Parathyroid adenoma (tissue), 2 donors: ENCODE measurements at regions not wholly inside any gene's neighbourhood (a gene's known extent, or its start where the extent isn't known, plus 50 kb on each side); places are given as distances from the start of the nearest gene placed in this dataset.

Source experiments
- H2AFZ ChIP-seq: fragments of 300-600 bp; sonication (generic); one replicate; pipeline ENCODE4 v1.7.0; 2017; ENCODE audit warnings: antibody characterized with exemption, mild to moderate bottlenecking
- H3K27ac ChIP-seq: fragments of 300-600 bp; sonication (generic); one replicate; pipeline ENCODE4 v1.7.0; 2017
- H3K27me3 ChIP-seq: fragments of 300-600 bp; sonication (generic); one replicate; pipeline ENCODE4 v1.7.0; 2017; ENCODE audit warnings: low read length; ENCODE audit not compliant: control insufficient read depth, insufficient read depth
- H3K36me3 ChIP-seq: fragments of 300-600 bp; sonication (generic); one replicate; pipeline ENCODE4 v1.7.0; 2017; ENCODE audit warnings: low read length; ENCODE audit not compliant: control insufficient read depth, insufficient read depth
- H3K4me1 ChIP-seq: fragments of 300-600 bp; sonication (generic); one replicate; pipeline ENCODE4 v1.7.0; 2017; ENCODE audit warnings: control low read depth
- H3K4me2 ChIP-seq: fragments of 300-600 bp; sonication (generic); one replicate; pipeline ENCODE4 v1.7.0; 2017; ENCODE audit warnings: low read length
- H3K4me3 ChIP-seq: fragments of 300-600 bp; sonication (generic); one replicate; pipeline ENCODE4 v1.7.0; 2017; ENCODE audit warnings: low read depth, low read length
- H3K79me2 ChIP-seq: fragments of 300-600 bp; sonication (generic); one replicate; pipeline ENCODE4 v1.7.0; 2017; ENCODE audit warnings: control low read depth
- H3K9ac ChIP-seq: fragments of 300-600 bp; sonication (generic); one replicate; pipeline ENCODE4 v1.7.0; 2017; ENCODE audit warnings: mild to moderate bottlenecking
- H3K9me3 ChIP-seq: fragments of 300-600 bp; sonication (generic); one replicate; pipeline ENCODE4 v1.7.0; 2017; ENCODE audit warnings: low read length; ENCODE audit not compliant: control insufficient read depth
- TF ChIP-seq, protein P1 (sequence below): fragments of 300-600 bp; sonication (generic); IDR thresholded peaks from one replicate; pipeline ENCODE4 v1.7.0; 2017; ENCODE audit warnings: antibody characterized with exemption, mild to moderate bottlenecking
- donor health status: primary hyperparathyroidism.

DNA sequence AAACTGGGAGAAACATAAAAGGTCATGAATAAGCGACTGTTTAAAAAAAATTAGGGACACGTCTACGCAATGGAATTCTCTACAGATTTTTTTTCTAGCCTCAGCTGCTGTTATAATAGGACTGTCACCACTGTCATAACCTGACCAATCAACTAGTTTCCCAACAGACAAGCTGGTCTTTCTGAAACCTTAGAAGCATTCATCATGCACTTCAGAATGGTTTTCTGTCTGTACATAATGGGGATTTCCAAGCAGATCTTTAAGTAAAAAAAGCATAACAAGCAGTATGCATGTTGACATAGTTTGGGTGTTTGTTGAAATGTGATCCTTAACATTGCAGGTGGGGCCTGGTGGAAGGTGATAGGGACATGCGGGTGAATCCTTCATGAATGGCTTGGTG is 58.3 kb upstream of the SEMA6A start:
- Histone ChIP-seq H3K27me3 (no peaks in the 10 kb centered on the region), H3K9ac (no peak overlapping the region), H3K4me2 (peak overlapping the region; percentile 14), H3K36me3 (no peaks in the 10 kb centered on the region), H3K4me1 (peaks cover 4% of the 10 kb centered on the region), H3K4me3 (no peak overlapping the region), H2AFZ (peak overlapping the region; percentile 25), H3K27ac (peak overlapping the region; percentile 22), H3K9me3 (no peaks in the 10 kb centered on the region), H3K79me2 (no peaks in the 10 kb centered on the region)
- TF ChIP-seq, protein P1, sequence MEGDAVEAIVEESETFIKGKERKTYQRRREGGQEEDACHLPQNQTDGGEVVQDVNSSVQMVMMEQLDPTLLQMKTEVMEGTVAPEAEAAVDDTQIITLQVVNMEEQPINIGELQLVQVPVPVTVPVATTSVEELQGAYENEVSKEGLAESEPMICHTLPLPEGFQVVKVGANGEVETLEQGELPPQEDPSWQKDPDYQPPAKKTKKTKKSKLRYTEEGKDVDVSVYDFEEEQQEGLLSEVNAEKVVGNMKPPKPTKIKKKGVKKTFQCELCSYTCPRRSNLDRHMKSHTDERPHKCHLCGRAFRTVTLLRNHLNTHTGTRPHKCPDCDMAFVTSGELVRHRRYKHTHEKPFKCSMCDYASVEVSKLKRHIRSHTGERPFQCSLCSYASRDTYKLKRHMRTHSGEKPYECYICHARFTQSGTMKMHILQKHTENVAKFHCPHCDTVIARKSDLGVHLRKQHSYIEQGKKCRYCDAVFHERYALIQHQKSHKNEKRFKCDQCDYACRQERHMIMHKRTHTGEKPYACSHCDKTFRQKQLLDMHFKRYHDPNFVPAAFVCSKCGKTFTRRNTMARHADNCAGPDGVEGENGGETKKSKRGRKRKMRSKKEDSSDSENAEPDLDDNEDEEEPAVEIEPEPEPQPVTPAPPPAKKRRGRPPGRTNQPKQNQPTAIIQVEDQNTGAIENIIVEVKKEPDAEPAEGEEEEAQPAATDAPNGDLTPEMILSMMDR, result no peak

DNA sequence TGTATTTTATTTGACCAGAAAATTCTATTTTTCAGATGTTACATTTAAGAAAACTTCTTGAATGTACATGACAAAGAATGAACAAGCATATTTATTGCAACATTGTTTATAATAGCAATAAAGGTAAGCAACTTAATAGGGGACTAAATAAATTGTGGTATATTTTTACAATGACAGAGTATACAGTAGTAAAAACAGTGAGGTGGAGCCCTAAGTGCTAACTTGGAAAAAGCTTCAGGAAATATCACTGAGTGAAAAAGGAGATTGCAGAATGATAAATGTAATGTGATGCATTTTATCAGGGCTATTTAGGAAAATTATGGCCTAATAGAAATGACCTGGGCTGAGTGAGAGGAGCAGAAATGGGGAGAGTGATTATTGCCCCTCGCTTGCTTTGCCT is 56.5 kb upstream of the SEMA6A start:
- Histone ChIP-seq H3K27me3 (no peaks in the 10 kb centered on the region), H3K4me2 (no peak overlapping the region), H3K27ac (no peak overlapping the region), H3K4me3 (no peak overlapping the region), H3K4me1 (peaks cover 9% of the 10 kb centered on the region), H3K36me3 (no peaks in the 10 kb centered on the region), H3K79me2 (no peaks in the 10 kb centered on the region), H3K9me3 (no peaks in the 10 kb centered on the region), H2AFZ (no peak overlapping the region), H3K9ac (no peak overlapping the region)
- TF ChIP-seq, protein P1, result no peak

- H3K9ac ChIP-seq, result no peak overlapping the region
- H3K4me1 ChIP-seq, result peaks cover 11% of the 10 kb centered on the region
- H3K9me3 ChIP-seq, result no peaks in the 10 kb centered on the region
- no peaks in the 10 kb centered on the region for H3K36me3 ChIP-seq
- TF ChIP-seq, protein P1, result no peak
- no peaks in the 10 kb centered on the region for H3K79me2 ChIP-seq
- no peak overlapping the region for H3K27ac ChIP-seq
- H2AFZ ChIP-seq, result no peak overlapping the region
- no peak overlapping the region for H3K4me3 ChIP-seq
- H3K4me2 ChIP-seq, result no peak overlapping the region
- no peaks in the 10 kb centered on the region for H3K27me3 ChIP-seq
Measured at GRCh38 chr5:116629168-116629567, 54.5 kb upstream of the SEMA6A start.

DNA sequence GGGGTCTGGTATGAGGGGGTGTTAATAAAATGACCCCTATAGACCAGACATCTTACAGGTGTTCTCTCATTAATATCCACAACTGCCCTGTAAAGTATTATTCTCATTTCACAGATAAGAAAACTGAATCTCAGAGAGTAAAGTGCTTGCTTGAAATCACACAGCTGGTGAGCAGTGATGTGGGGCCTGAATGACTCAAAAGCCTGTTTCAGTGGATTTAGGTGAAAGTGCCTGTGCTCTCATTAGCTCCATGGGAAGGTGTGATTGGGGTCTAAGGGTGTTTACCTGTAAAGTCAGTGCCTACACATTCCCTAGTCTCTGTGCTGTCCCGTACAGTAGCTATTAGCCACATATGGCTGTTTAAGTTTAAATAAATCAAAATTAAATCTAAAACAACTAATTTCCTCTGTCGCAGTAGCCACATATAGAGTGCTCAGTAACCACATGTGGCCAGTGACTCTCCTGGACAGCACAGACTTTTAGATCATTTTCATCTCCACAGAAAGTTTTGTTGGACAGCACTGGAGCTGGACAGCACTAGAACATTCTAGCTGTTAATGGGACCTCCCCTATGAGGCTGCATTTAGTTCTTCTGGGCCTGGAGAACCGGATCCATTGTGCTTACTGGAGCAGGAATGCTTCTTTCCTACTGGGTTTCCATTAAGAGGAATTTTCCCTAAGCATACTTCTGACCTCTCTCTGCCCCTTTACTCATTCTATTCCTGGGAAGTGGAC is 52.5 kb upstream of the SEMA6A start:
- Histone ChIP-seq H3K27me3 (no peaks in the 10 kb centered on the region), H3K4me1 (peaks cover 7% of the 10 kb centered on the region), H3K9ac (no peak overlapping the region), H3K9me3 (no peaks in the 10 kb centered on the region), H3K4me3 (no peak overlapping the region), H2AFZ (no peak overlapping the region), H3K27ac (peak overlapping the region; percentile 2), H3K36me3 (no peaks in the 10 kb centered on the region), H3K4me2 (no peak overlapping the region), H3K79me2 (no peaks in the 10 kb centered on the region)
- TF ChIP-seq, protein P1, result no peak

DNA sequence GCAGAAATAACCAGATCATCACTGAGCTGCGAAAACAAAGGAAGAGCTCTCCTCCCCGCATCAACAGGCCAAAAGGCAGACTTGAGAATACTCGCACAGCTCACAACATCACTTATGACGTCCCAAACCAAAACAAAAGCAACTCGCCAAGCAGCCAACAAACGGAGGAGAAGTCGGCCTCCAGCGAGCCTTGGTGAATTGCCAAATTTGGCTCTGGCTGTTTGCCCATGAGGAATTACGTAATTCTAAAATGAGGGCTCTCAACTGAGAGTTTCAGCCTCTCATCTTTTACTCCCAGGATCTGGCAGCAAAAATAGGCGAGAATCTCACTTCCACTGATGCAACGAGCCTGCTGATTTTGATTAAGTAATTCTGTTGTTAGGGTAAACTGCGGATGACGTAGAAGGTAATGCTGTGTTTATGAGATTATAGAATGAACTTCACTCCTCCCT is 51.7 kb upstream of the SEMA6A start:
- H3K4me1 ChIP-seq, result peaks cover 7% of the 10 kb centered on the region
- peak overlapping the region; percentile 41 for H3K4me2 ChIP-seq
- H3K36me3 ChIP-seq, result no peaks in the 10 kb centered on the region
- peak overlapping the region; percentile 16 for H2AFZ ChIP-seq
- H3K27me3 ChIP-seq, result no peaks in the 10 kb centered on the region
- no peaks in the 10 kb centered on the region for H3K9me3 ChIP-seq
- no peak overlapping the region for H3K4me3 ChIP-seq
- peak overlapping the region; percentile 2 for H3K27ac ChIP-seq
- no peak overlapping the region for H3K9ac ChIP-seq
- H3K79me2 ChIP-seq, result no peaks in the 10 kb centered on the region
- TF ChIP-seq, protein P1, result no peak
